ENCODE measurements at regions not wholly inside any gene's neighbourhood (a gene's known extent, or its start where the extent isn't known, plus 50 kb on each side); places are given as distances from the start of the nearest gene placed in this dataset.

DNA sequence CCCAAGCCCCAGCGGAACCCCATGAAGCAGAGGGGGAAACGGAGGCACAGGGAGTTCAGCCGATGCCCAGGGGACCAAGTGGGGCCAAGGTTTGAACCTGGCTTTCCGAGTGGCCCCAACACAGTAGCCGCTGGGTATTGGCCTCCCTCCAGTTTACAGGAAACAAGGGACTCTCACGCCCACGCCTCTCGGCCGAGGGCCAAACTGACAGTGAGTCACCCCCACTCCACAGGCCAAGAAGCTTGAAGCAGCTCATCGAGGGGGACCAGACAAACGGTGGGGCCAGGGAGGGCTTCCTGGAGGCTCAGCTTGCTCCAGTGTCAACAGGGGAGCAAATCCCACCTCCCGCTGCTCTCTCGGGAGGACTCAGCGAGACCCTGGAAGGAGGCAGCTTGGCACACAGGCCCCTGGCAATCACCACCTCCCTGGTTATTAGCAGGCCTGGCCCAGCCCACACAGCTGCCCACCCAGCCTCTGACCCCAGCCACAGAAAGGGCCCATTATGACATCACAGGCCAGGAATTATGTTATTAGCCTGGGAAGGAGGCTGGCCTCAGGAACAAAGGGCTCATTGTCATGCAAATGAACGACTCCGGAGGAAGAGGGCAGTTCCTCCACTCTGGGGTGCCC is 54.6 kb downstream of the NCOR2 start:
- no peak for TF ChIP-seq POLR2AphosphoS5 (IDR thresholded peaks at IDR 0.05; ENCODE audit: low read depth, low read length)
- TF ChIP-seq TAF1 (IDR thresholded peaks at IDR 0.05; ENCODE audit: low read depth, low read length), result no peak
- TF ChIP-seq POLR2A (IDR thresholded peaks at IDR 0.05; ENCODE audit: low read depth, low read length), result no peak
- TF ChIP-seq SPI1 (IDR thresholded peaks at IDR 0.05; ENCODE audit: low read depth, low read length), result no peak
- no peak for TF ChIP-seq POU2F2 (IDR thresholded peaks at IDR 0.05; ENCODE audit: low read depth, low read length)
- no peak for TF ChIP-seq PAX5 (IDR thresholded peaks at IDR 0.05; ENCODE audit: insufficient read depth, low read length, severe bottlenecking)

All from GM12891 (cell line).